Liver (tissue), 8 donors: ENCODE measurements at regions not wholly inside any gene's neighbourhood (a gene's known extent, or its start where the extent isn't known, plus 50 kb on each side); places are given as distances from the start of the nearest gene placed in this dataset.

ENCODE experiments used
- DNase-seq: peaks from one replicate; pipeline ENCODE4 v3.0.0-alpha.2; 2017; ENCODE audit warnings: low spot score
- H3K27ac ChIP-seq, 2 donors: one replicate each; pipeline ENCODE4 v1.7.0; 2013; ENCODE audit warnings: inconsistent platforms in 2 of 2, low read length in 2 of 2, control low read depth in 1 of 2, low read depth in 1 of 2, mild to moderate bottlenecking in 1 of 2
- H3K27me3 ChIP-seq, 4 donors: one replicate each; pipeline versions ENCODE4 v1.6.1 to v1.7.0; 2013; ENCODE audit warnings: low read length in 3 of 4, inconsistent platforms in 1 of 4, mild to moderate bottlenecking in 1 of 4, moderate library complexity in 1 of 4; ENCODE audit not compliant: control insufficient read depth in 4 of 4, insufficient read depth in 4 of 4
- H3K36me3 ChIP-seq, 4 donors: one replicate each; pipeline versions ENCODE4 v1.6.1 to v1.7.0; 2013; ENCODE audit warnings: low read length in 3 of 4, mild to moderate bottlenecking in 3 of 4, low read depth in 1 of 4, moderate library complexity in 1 of 4; ENCODE audit not compliant: control insufficient read depth in 4 of 4, insufficient read depth in 3 of 4
- H3K4me1 ChIP-seq, 4 donors: one replicate each; pipeline versions ENCODE4 v1.6.1 to v1.7.0; 2013; ENCODE audit warnings: low read length in 3 of 4, mild to moderate bottlenecking in 3 of 4, moderate library complexity in 1 of 4; ENCODE audit not compliant: control insufficient read depth in 4 of 4, insufficient read depth in 4 of 4
- H3K4me3 ChIP-seq, 3 donors: one replicate each; pipeline versions ENCODE4 v1.6.1 to v1.7.0; 2013; ENCODE audit warnings: low read length in 3 of 3, control low read depth in 1 of 3, low read depth in 1 of 3, mild to moderate bottlenecking in 1 of 3
- H3K9ac ChIP-seq, 2 donors: one replicate each; pipeline ENCODE4 v1.7.0; 2013; ENCODE audit warnings: low read length in 2 of 2, mild to moderate bottlenecking in 2 of 2, moderate library complexity in 2 of 2, control low read depth in 1 of 2, low read depth in 1 of 2
- H3K9me3 ChIP-seq, 4 donors: one replicate each; pipeline versions ENCODE4 v1.6.1 to v1.7.0; 2013; ENCODE audit warnings: low read length in 3 of 4; ENCODE audit not compliant: control insufficient read depth in 4 of 4
- EGR1 ChIP-seq, 2 donors: IDR thresholded peaks; 2 replicates each; pipeline ENCODE4 v1.6.1; 2016 to 2018; ENCODE audit warnings: antibody characterized with exemption in 2 of 2, low read depth in 2 of 2
- GABPA ChIP-seq, 2 donors: IDR thresholded peaks in 1 of 2; conservative IDR thresholded peaks in 1 of 2; 2 replicates each; pipeline ENCODE4 v1.6.1; 2016; ENCODE audit warnings: antibody characterized with exemption in 2 of 2, mild to moderate bottlenecking in 1 of 2, moderate library complexity in 1 of 2
- HNF4A ChIP-seq, 2 donors: conservative IDR thresholded peaks; 2 replicates each; pipeline ENCODE4 v1.6.1; 2016; ENCODE audit warnings: antibody characterized with exemption in 2 of 2, mild to moderate bottlenecking in 2 of 2
- HNF4G ChIP-seq: IDR thresholded peaks from 2 replicates; pipeline ENCODE4 v1.6.1; 2016; ENCODE audit warnings: antibody characterized with exemption
- NR2F2 ChIP-seq: IDR thresholded peaks from 2 replicates; pipeline ENCODE4 v1.6.1; 2016; ENCODE audit warnings: antibody characterized with exemption
- RXRA ChIP-seq, 2 donors: IDR thresholded peaks; 2 replicates each; pipeline ENCODE4 v1.6.1; 2017 to 2018; ENCODE audit warnings: antibody characterized with exemption in 2 of 2, mild to moderate bottlenecking in 1 of 2
- SP1 ChIP-seq: IDR thresholded peaks from 2 replicates; pipeline ENCODE4 v1.6.1; 2018; ENCODE audit warnings: antibody characterized with exemption, mild to moderate bottlenecking
- WGBS: extraction: QIAGEN DNeasy Blood & Tissue Kit; methylation state at CpG from one replicate; pipeline ENCODE4 v1.1.7; 2013; 5-methylcytosine and 5-hydroxymethylcytosine counted together
- TF ChIP-seq, protein P1 (sequence below): IDR thresholded peaks from 2 replicates; pipeline ENCODE4 v1.6.1; 2016; ENCODE audit warnings: antibody characterized with exemption, mild to moderate bottlenecking
- TF ChIP-seq, protein P2 (sequence below): fragments of 150-350 bp; IDR thresholded peaks from 2 replicates; pipeline ENCODE4 v1.5.1; 2017; ENCODE audit warnings: improper control_type of control experiment, low read depth, low read length; ENCODE audit not compliant: missing input control
- TF ChIP-seq, protein P3 (sequence below): IDR thresholded peaks from 2 replicates; pipeline ENCODE4 v1.6.1; 2016; ENCODE audit warnings: antibody characterized with exemption
- donor health status: healthy.
- donor health status: healthy.
- donor health status: healthy.
- donor health status: healthy.
- donor health status: healthy.

DNA sequence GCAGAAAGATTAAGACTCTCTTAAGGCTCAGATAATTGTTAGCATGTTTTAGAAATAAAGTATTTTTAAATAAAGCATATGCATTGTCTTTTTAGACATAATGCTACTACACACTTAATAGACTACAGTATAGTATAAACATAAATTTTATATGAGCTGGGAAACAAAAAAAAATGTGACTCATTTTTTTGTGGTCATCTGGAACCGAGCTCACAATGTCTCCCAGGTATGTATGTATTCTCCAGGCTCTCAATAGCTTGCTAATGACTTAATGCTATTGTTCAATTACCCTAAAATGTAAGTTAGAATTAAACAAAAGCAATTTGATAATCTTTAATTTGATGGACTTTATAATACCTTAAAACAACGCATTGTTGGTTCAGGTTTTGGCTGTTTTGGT lies 167.2 kb downstream of the NUP35 start (continued):
- TF ChIP-seq SP1 = no peak

DNA sequence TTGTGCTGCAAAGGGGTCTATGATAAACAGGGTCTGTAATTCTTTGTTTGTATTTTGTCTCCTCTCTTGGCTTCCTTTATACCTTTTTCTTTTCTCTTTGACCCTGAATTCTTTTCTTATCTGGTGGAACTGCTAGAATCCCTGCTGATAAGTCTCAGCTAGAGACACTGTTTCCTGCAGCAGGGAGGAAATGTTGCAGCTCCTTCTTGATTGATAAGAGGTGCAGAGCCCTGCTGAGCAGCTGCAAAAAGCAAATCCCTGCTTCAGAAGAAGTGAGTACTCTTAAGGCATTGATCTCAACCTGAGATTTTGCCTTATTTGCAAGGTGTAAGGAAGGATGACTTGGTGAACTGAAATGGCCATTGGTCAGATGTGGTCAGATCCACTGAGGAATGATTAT lies 167.8 kb downstream of the NUP35 start:
- no peak for TF ChIP-seq HNF4G
- TF ChIP-seq RXRA (IDR thresholded peaks at IDR 0.05) = no peak
- TF ChIP-seq GABPA (IDR thresholded peaks at IDR 0.05 in 1 of 2, conservative IDR thresholded peaks at IDR 0.05 in 1 of 2) = no peak
- TF ChIP-seq, protein P1, sequence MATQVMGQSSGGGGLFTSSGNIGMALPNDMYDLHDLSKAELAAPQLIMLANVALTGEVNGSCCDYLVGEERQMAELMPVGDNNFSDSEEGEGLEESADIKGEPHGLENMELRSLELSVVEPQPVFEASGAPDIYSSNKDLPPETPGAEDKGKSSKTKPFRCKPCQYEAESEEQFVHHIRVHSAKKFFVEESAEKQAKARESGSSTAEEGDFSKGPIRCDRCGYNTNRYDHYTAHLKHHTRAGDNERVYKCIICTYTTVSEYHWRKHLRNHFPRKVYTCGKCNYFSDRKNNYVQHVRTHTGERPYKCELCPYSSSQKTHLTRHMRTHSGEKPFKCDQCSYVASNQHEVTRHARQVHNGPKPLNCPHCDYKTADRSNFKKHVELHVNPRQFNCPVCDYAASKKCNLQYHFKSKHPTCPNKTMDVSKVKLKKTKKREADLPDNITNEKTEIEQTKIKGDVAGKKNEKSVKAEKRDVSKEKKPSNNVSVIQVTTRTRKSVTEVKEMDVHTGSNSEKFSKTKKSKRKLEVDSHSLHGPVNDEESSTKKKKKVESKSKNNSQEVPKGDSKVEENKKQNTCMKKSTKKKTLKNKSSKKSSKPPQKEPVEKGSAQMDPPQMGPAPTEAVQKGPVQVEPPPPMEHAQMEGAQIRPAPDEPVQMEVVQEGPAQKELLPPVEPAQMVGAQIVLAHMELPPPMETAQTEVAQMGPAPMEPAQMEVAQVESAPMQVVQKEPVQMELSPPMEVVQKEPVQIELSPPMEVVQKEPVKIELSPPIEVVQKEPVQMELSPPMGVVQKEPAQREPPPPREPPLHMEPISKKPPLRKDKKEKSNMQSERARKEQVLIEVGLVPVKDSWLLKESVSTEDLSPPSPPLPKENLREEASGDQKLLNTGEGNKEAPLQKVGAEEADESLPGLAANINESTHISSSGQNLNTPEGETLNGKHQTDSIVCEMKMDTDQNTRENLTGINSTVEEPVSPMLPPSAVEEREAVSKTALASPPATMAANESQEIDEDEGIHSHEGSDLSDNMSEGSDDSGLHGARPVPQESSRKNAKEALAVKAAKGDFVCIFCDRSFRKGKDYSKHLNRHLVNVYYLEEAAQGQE = no peak

DNA sequence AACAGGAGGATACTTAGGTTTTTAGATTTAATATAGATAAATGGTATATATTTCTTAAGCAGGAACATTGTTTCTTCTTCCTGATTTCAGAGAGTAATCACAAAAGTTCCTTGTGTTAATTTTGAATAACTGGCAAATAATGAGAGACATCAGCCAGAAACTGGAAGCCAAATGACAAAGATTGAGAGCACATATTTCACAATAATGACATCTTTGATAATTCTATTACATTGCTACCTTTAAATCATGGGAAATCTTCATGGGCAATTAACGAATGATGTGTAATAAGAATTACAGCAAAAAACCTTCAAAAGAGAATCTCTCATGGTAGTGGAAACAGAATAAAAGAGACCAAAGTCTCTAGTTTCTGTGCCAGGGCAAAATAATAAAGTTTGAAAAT lies 215.1 kb downstream of the NUP35 start:
- 71% methylated on average over 1 of the region's 1 CpG for WGBS
- TF ChIP-seq, protein P2, sequence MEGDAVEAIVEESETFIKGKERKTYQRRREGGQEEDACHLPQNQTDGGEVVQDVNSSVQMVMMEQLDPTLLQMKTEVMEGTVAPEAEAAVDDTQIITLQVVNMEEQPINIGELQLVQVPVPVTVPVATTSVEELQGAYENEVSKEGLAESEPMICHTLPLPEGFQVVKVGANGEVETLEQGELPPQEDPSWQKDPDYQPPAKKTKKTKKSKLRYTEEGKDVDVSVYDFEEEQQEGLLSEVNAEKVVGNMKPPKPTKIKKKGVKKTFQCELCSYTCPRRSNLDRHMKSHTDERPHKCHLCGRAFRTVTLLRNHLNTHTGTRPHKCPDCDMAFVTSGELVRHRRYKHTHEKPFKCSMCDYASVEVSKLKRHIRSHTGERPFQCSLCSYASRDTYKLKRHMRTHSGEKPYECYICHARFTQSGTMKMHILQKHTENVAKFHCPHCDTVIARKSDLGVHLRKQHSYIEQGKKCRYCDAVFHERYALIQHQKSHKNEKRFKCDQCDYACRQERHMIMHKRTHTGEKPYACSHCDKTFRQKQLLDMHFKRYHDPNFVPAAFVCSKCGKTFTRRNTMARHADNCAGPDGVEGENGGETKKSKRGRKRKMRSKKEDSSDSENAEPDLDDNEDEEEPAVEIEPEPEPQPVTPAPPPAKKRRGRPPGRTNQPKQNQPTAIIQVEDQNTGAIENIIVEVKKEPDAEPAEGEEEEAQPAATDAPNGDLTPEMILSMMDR = no peak
- TF ChIP-seq, protein P3, sequence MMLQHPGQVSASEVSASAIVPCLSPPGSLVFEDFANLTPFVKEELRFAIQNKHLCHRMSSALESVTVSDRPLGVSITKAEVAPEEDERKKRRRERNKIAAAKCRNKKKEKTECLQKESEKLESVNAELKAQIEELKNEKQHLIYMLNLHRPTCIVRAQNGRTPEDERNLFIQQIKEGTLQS = no peak
- TF ChIP-seq EGR1 (IDR thresholded peaks at IDR 0.05; ENCODE audit: low read depth in 2 of 2) (no peak), HNF4A (conservative IDR thresholded peaks at IDR 0.05) (no peak), HNF4G (no peak), NR2F2 (no peak), RXRA (IDR thresholded peaks at IDR 0.05) (no peak)
- TF ChIP-seq, protein P1 = no peak
- H3K9ac ChIP-seq = no peak overlapping the region
- no peak overlapping the region for H3K27ac ChIP-seq
- no peaks in the 10 kb centered on the region for H3K4me1 ChIP-seq
- no peaks in the 10 kb centered on the region for H3K27me3 ChIP-seq
- DNase-seq = no peak
- H3K9me3 ChIP-seq = no peaks in the 10 kb centered on the region
- no peak overlapping the region for H3K4me3 ChIP-seq
- no peaks in the 10 kb centered on the region for H3K36me3 ChIP-seq

More for the DNA sequence above, 167.8 kb downstream of the NUP35 start:
- Histone ChIP-seq H3K4me1 (no peaks in the 10 kb centered on the region), H3K9ac (no peak overlapping the region), H3K27ac (no peak overlapping the region), H3K9me3 (peaks cover 0 to 3% (median under 1%) of the 10 kb centered on the region in 4 donors), H3K4me3 (no peak overlapping the region), H3K27me3 (peaks cover 0 to 2% (median 0%) of the 10 kb centered on the region in 4 donors), H3K36me3 (no peaks in the 10 kb centered on the region)
- DNase-seq = no peak
